H9 (cell line): ENCODE measurements at regions not wholly inside any gene's neighbourhood (a gene's known extent, or its start where the extent isn't known, plus 50 kb on each side); places are given as distances from the start of the nearest gene placed in this dataset.
A peak's percentile ranks its signal among the peaks of the same experiment; 100 is the strongest.

Source experiments
- DNase-seq: peaks from one replicate; pipeline ENCODE4 v3.0.0-alpha.2; 2017
- H2AFZ ChIP-seq: one replicate; pipeline ENCODE4 v1.6.1; 2013; ENCODE audit warnings: mild to moderate bottlenecking, low read length, control low read depth, moderate library complexity
- H2AK5ac ChIP-seq: 2 replicates; pipeline ENCODE4 v1.6.1; 2013; ENCODE audit warnings: low read length, control low read depth, mixed read lengths; ENCODE audit not compliant: insufficient read length
- H2BK120ac ChIP-seq: one replicate; pipeline ENCODE4 v1.6.1; 2013; ENCODE audit warnings: low read depth, mild to moderate bottlenecking, low read length, control low read depth, inconsistent platforms; ENCODE audit not compliant: poor library complexity, severe bottlenecking
- H2BK12ac ChIP-seq: 2 replicates; pipeline ENCODE4 v1.6.1; 2013; ENCODE audit warnings: low read length, control low read depth, mixed read lengths, low read depth; ENCODE audit not compliant: insufficient read length
- H2BK15ac ChIP-seq: 2 replicates; pipeline ENCODE4 v1.6.1; 2013; ENCODE audit warnings: low read depth, low read length, control low read depth
- H2BK20ac ChIP-seq: one replicate; pipeline ENCODE4 v1.6.1; 2013; ENCODE audit warnings: low read depth, mild to moderate bottlenecking, low read length, control low read depth, inconsistent platforms; ENCODE audit not compliant: poor library complexity, severe bottlenecking
- H2BK5ac ChIP-seq: 2 replicates; pipeline ENCODE4 v1.6.1; 2013; ENCODE audit warnings: low read length, control low read depth, mixed read lengths; ENCODE audit not compliant: insufficient read length
- H3K14ac ChIP-seq: 2 replicates; pipeline ENCODE4 v1.6.1; 2013; ENCODE audit warnings: low read length, control low read depth; ENCODE audit not compliant: insufficient read depth
- H3K18ac ChIP-seq: 2 replicates; pipeline ENCODE4 v1.6.1; 2013; ENCODE audit warnings: low read depth, mild to moderate bottlenecking, mixed read lengths, low read length, control low read depth; ENCODE audit not compliant: insufficient read length
- H3K23ac ChIP-seq: 2 replicates; pipeline ENCODE4 v1.6.1; 2013; ENCODE audit warnings: low read length, control low read depth, mixed read lengths, low read depth; ENCODE audit not compliant: insufficient read length
- H3K23me2 ChIP-seq: 2 replicates; pipeline ENCODE4 v1.6.1; 2013; ENCODE audit warnings: low read depth, mild to moderate bottlenecking, mixed read lengths, low read length, control low read depth; ENCODE audit not compliant: insufficient read length, poor library complexity, severe bottlenecking
- H3K27ac ChIP-seq: 2 replicates; pipeline ENCODE4 v1.5.1; 2013; ENCODE audit warnings: low read length, control low read depth, mixed read lengths, low read depth; ENCODE audit not compliant: insufficient read length
- H3K27me3 ChIP-seq: 2 replicates; pipeline ENCODE4 v1.6.1; 2013; ENCODE audit warnings: low read length, control low read depth, inconsistent platforms; ENCODE audit not compliant: insufficient read depth
- H3K4ac ChIP-seq: 2 replicates; pipeline ENCODE4 v1.6.1; 2013; ENCODE audit warnings: low read depth, mild to moderate bottlenecking, control low read depth, inconsistent platforms, low read length, moderate library complexity
- H3K4me1 ChIP-seq: 2 replicates; pipeline ENCODE4 v1.6.1; 2013; ENCODE audit warnings: low read length, control low read depth, inconsistent platforms; ENCODE audit not compliant: insufficient read depth
- H3K4me2 ChIP-seq: 2 replicates; pipeline ENCODE4 v1.6.1; 2013; ENCODE audit warnings: low read length, control low read depth, mixed read lengths; ENCODE audit not compliant: insufficient read length, insufficient read depth
- H3K56ac ChIP-seq: 2 replicates; pipeline ENCODE4 v1.6.1; 2013; ENCODE audit warnings: low read depth, mild to moderate bottlenecking, mixed read lengths, low read length, control low read depth; ENCODE audit not compliant: insufficient read length
- H3K79me1 ChIP-seq: 2 replicates; pipeline ENCODE4 v1.6.1; 2013; ENCODE audit warnings: low read depth, mild to moderate bottlenecking, moderate library complexity, low read length, control low read depth, inconsistent platforms; ENCODE audit not compliant: insufficient read depth, poor library complexity, severe bottlenecking
- H3K79me2 ChIP-seq: 2 replicates; pipeline ENCODE4 v1.6.1; 2013; ENCODE audit warnings: low read length, control low read depth, inconsistent platforms; ENCODE audit not compliant: insufficient read depth
- H3K9ac ChIP-seq: 2 replicates; pipeline ENCODE4 v1.6.1; 2013; ENCODE audit warnings: low read length, control low read depth, mixed read lengths; ENCODE audit not compliant: insufficient read length; ENCODE audit errors: extremely low read depth
- H3K9me3 ChIP-seq: one replicate; pipeline ENCODE4 v1.6.1; 2013; ENCODE audit warnings: low read depth, low read length, inconsistent platforms; ENCODE audit not compliant: control insufficient read depth
- H3T11ph ChIP-seq: one replicate; pipeline ENCODE4 v1.6.1; 2013; ENCODE audit warnings: mild to moderate bottlenecking, low read length, control low read depth, inconsistent platforms
- H4K20me1 ChIP-seq: one replicate; pipeline ENCODE4 v1.6.1; 2013; ENCODE audit not compliant: control insufficient read depth, insufficient read length, insufficient read depth
- H4K5ac ChIP-seq: 2 replicates; pipeline ENCODE4 v1.6.1; 2013; ENCODE audit warnings: low read depth, mild to moderate bottlenecking, mixed read lengths, low read length, control low read depth; ENCODE audit not compliant: insufficient read length
- H4K8ac ChIP-seq: replicated peaks from 2 replicates; pipeline ENCODE4 v1.6.1; 2013; ENCODE audit warnings: low read length, control low read depth, mixed read lengths, low read depth; ENCODE audit not compliant: insufficient read length
- H4K91ac ChIP-seq: 2 replicates; pipeline ENCODE4 v1.6.1; 2013; ENCODE audit warnings: low read depth, mild to moderate bottlenecking, moderate library complexity, mixed read lengths, low read length, control low read depth; ENCODE audit not compliant: insufficient read length
- H3K27ac Mint-ChIP-seq, 3 experiments: 2 replicates in 2 of 3; 3 replicates in 1 of 3; pipeline ENCODE4 v1.8.0; 2020 to 2021; ENCODE audit warnings: mixed read lengths in 3 of 3, mild to moderate bottlenecking in 1 of 3, moderate library complexity in 1 of 3
- H3K27me3 Mint-ChIP-seq: 2 replicates; pipeline ENCODE4 v1.8.0; 2021; ENCODE audit warnings: low read depth, mild to moderate bottlenecking, moderate library complexity, mixed read lengths
- H3K36me3 Mint-ChIP-seq, 3 experiments: 2 replicates in 2 of 3; 3 replicates in 1 of 3; pipeline ENCODE4 v1.8.0; 2020 to 2021; ENCODE audit warnings: low read depth in 3 of 3, mixed read lengths in 3 of 3; ENCODE audit not compliant: insufficient read depth in 1 of 3
- H3K4me1 Mint-ChIP-seq, 2 experiments: 2 replicates each; pipeline ENCODE4 v1.8.0; 2020; ENCODE audit warnings: mixed read lengths in 2 of 2
- H3K4me3 Mint-ChIP-seq, 2 experiments: 2 replicates in 1 of 2; 3 replicates in 1 of 2; pipeline ENCODE4 v1.8.0; 2020 to 2021; ENCODE audit warnings: mild to moderate bottlenecking in 2 of 2, mixed read lengths in 2 of 2, moderate library complexity in 1 of 2
- H3K9me3 Mint-ChIP-seq, 2 experiments: 2 replicates in 1 of 2; 3 replicates in 1 of 2; pipeline ENCODE4 v1.8.0; 2020; ENCODE audit warnings: mild to moderate bottlenecking in 2 of 2, mixed read lengths in 2 of 2, moderate library complexity in 1 of 2
- CTCF ChIP-seq: fragments of 200-600 bp; sonication (generic); conservative IDR thresholded peaks from 3 replicates; pipeline ENCODE4 v1.8.0; 2021; ENCODE audit warnings: antibody characterized with exemption, mild to moderate bottlenecking
- WGBS: extraction: QIAGEN DNeasy Blood & Tissue Kit; methylation state at CpG from one replicate; pipeline ENCODE4 v1.1.7; 2013; ENCODE audit warnings: missing lambda C conversion rate, low lambda C conversion rate, mixed read lengths; ENCODE audit not compliant: insufficient read length; ENCODE audit errors: extremely low coverage; 5-methylcytosine and 5-hydroxymethylcytosine counted together

DNA sequence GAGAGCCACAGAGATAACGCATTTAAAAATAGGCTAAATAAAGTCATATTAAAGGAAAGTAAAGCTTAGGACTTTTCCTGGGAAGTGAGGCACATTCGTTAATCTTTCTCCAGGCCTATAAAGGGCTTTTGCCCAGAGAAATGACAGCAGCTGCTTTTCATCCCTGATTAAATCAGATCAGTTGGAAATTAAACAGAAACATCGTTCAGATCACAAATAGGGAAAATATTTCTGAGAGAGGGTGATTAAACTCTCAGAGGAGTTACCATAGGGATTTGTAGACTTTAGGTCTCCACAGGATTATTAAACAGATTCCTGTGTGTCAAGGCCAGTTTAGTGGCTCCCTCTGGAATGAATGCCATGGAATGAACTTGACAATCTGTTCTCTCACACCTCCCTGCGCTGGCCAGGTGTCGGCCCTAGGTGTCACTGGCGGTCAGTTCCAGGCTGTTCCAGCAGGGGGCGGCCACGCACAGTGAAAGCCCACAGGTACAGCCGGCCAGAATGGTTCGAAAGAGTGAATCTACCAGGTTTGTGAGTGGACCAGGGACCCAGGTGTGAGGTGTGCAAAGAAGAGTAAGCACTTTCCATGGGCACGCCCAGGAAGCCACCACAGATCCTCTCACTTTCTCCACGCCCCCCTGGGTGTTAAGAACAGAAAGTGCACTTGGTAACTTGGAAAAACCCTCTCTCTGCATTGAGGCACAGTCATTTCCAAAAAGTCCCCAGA, 253.0 kb upstream of the RASGRP1 start:
- H4K91ac ChIP-seq = no peak overlapping the region
- H3K23me2 ChIP-seq = no peaks in the 10 kb centered on the region
- no peak overlapping the region for H4K8ac ChIP-seq
- no peak overlapping the region for H3K18ac ChIP-seq
- no peaks in the 10 kb centered on the region for H3K27me3 ChIP-seq
- no peak overlapping the region for H3K27ac Mint-ChIP-seq
- peak; percentile 100 for TF ChIP-seq CTCF
- H3K4me3 Mint-ChIP-seq = no peak overlapping the region
- no peak overlapping the region for H2BK15ac ChIP-seq
- H3K36me3 Mint-ChIP-seq = no peaks in the 10 kb centered on the region
- H3K79me1 ChIP-seq = no peaks in the 10 kb centered on the region
- no peak overlapping the region for H2AFZ ChIP-seq
- no peak overlapping the region for H3K27ac ChIP-seq
- DNase-seq = peak; percentile 93
- no peak overlapping the region for H3K4me2 ChIP-seq
- no peak overlapping the region for H3K14ac ChIP-seq
- H3K9me3 ChIP-seq = no peaks in the 10 kb centered on the region
- no peaks in the 10 kb centered on the region for H3K79me2 ChIP-seq
- H2BK20ac ChIP-seq = no peak overlapping the region
- no peaks in the 10 kb centered on the region for H4K20me1 ChIP-seq
- no peak overlapping the region for H4K5ac ChIP-seq
- H3K4ac ChIP-seq = no peak overlapping the region
- H3K56ac ChIP-seq = no peak overlapping the region
- no peak overlapping the region for H2BK5ac ChIP-seq
- no CpG with 5 or more reads among the region's 12 CpGs for WGBS
- H2BK120ac ChIP-seq = no peak overlapping the region
- no peaks in the 10 kb centered on the region for H3K9me3 Mint-ChIP-seq
- peaks cover 13% of the 10 kb centered on the region in 2 experiments for H3K4me1 Mint-ChIP-seq
- no peak overlapping the region for H3K23ac ChIP-seq
- H3K4me1 ChIP-seq = no peaks in the 10 kb centered on the region
- no peaks in the 10 kb centered on the region; the same call in 1 of the 2 replicates for H3K27me3 Mint-ChIP-seq
- H3K9ac ChIP-seq = no peak overlapping the region
- H3T11ph ChIP-seq = no peak overlapping the region
- no peak overlapping the region for H2BK12ac ChIP-seq
- H2AK5ac ChIP-seq = no peak overlapping the region
